GM12878 (cell line): ENCODE measurements at regions not wholly inside any gene's neighbourhood (a gene's known extent, or its start where the extent isn't known, plus 50 kb on each side); places are given as distances from the start of the nearest gene placed in this dataset.

ENCODE experiments used
- CTCF ChIP-seq, 3 experiments: IDR thresholded peaks in 2 of 3; conservative IDR thresholded peaks in 1 of 3; 2 replicates each; pipeline ENCODE4 v1.5.1; 2011; ENCODE audit warnings: low read depth in 3 of 3, low read length in 3 of 3, mild to moderate bottlenecking in 3 of 3, control low read depth in 2 of 3, moderate library complexity in 2 of 3, inconsistent platforms in 1 of 3, mixed read lengths in 1 of 3; ENCODE audit not compliant: control insufficient read depth in 2 of 3, insufficient read depth in 1 of 3; ENCODE audit errors: extremely low read depth in 1 of 3
- EGR1 ChIP-seq, 2 experiments: IDR thresholded peaks; 1 replicate in 1 of 2; 2 replicates in 1 of 2; pipeline ENCODE4 v1.6.1; 2011 to 2012; ENCODE audit warnings: low read depth in 2 of 2, low read length in 2 of 2, borderline replicate concordance in 1 of 2, mild to moderate bottlenecking in 1 of 2, moderate library complexity in 1 of 2
- EZH2 ChIP-seq: IDR thresholded peaks from 2 replicates; pipeline ENCODE4 v1.6.1; 2012; ENCODE audit warnings: low read depth, mild to moderate bottlenecking, control low read depth, inconsistent platforms, low read length, borderline replicate concordance; ENCODE audit not compliant: control insufficient read depth
- NRF1 ChIP-seq: conservative IDR thresholded peaks from 2 replicates; pipeline ENCODE4 v1.6.1; 2011; ENCODE audit warnings: mild to moderate bottlenecking, low read depth, low read length, improper control_type of control experiment
- POLR2A ChIP-seq: IDR thresholded peaks from 2 replicates; pipeline ENCODE4 v1.6.1; 2011; ENCODE audit warnings: low read depth, mild to moderate bottlenecking, low read length
- RAD51 ChIP-seq: fragments of 450-650 bp; IDR thresholded peaks from 2 replicates; pipeline ENCODE4 v1.6.1; 2016; ENCODE audit warnings: moderate library complexity, mild to moderate bottlenecking, inconsistent platforms
- RBBP5 ChIP-seq: fragments of 200-600 bp; sonication (generic); conservative IDR thresholded peaks from 2 replicates; pipeline ENCODE4 v1.6.1; 2016
- REST ChIP-seq: IDR thresholded peaks from 2 replicates; pipeline ENCODE4 v1.6.1; 2012; ENCODE audit warnings: mild to moderate bottlenecking, low read depth, low read length
- SMAD5 ChIP-seq: IDR thresholded peaks from 2 replicates; pipeline ENCODE4 v1.6.1; 2016; ENCODE audit warnings: antibody characterized with exemption, low read depth
- TBL1XR1 ChIP-seq: IDR thresholded peaks from 2 replicates; pipeline ENCODE4 v1.6.1; 2012; ENCODE audit warnings: low read depth, low read length, improper control_type of control experiment
- ZNF274 ChIP-seq: IDR thresholded peaks from one replicate; pipeline ENCODE4 v1.8.0; 2011; ENCODE audit not compliant: insufficient read length, insufficient read depth

- TF ChIP-seq CTCF (IDR thresholded peaks at IDR 0.05 in 2 of 3, conservative IDR thresholded peaks at IDR 0.05 in 1 of 3; ENCODE audit: control insufficient read depth in 2 of 3, extremely low read depth in 1 of 3, insufficient read depth in 1 of 3, low read depth in 3 of 3, low read length in 3 of 3) (no peak), TBL1XR1 (no peak), EGR1 (IDR thresholded peaks at IDR 0.05; ENCODE audit: borderline replicate concordance in 1 of 2, low read depth in 2 of 2, low read length in 2 of 2) (no peak), REST (no peak), ZNF274 (no peak), RBBP5 (no peak), RAD51 (no peak), SMAD5 (no peak), NRF1 (no peak), POLR2A (no peak), EZH2 (no peak)
Measured at GRCh38 chr2:12338946-12339697, 377.6 kb upstream of the TRIB2 start.
